Astrocyte (in vitro differentiated cells and primary cell): ENCODE measurements at regions not wholly inside any gene's neighbourhood (a gene's known extent, or its start where the extent isn't known, plus 50 kb on each side); places are given as distances from the start of the nearest gene placed in this dataset.

ENCODE experiments used
- EZH2 ChIP-seq: IDR thresholded peaks from 2 replicates; pipeline ENCODE4 v1.6.1; 2012; ENCODE audit warnings: mild to moderate bottlenecking, low read length, inconsistent platforms; ENCODE audit not compliant: insufficient read depth
- TF ChIP-seq, protein P1 (sequence below): IDR thresholded peaks from 2 replicates; pipeline ENCODE4 v1.5.1; 2011; ENCODE audit warnings: low read depth, mild to moderate bottlenecking, inconsistent platforms, low read length, moderate library complexity; ENCODE audit not compliant: insufficient read depth

DNA sequence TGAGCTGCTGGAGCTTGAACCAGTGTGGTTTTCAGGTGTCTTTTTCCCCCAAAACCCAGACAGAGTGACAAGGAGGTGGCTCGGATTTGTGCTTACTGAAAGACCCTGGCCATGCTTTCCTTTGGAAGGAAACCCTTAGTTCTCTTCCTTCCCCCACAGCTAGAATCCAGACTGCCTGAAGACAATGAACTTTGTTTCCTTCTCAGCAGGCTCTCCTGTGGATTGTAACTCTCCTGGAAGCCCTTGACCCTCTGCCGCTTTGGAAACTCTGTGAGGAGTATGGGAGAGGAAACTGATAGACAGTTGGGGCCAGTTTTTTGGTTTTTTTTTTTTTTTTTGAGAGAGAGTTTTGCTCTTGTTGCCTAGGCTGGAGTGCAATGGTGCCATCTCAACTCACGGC, 62.1 kb upstream of the SESN3 start:
- TF ChIP-seq, protein P1, sequence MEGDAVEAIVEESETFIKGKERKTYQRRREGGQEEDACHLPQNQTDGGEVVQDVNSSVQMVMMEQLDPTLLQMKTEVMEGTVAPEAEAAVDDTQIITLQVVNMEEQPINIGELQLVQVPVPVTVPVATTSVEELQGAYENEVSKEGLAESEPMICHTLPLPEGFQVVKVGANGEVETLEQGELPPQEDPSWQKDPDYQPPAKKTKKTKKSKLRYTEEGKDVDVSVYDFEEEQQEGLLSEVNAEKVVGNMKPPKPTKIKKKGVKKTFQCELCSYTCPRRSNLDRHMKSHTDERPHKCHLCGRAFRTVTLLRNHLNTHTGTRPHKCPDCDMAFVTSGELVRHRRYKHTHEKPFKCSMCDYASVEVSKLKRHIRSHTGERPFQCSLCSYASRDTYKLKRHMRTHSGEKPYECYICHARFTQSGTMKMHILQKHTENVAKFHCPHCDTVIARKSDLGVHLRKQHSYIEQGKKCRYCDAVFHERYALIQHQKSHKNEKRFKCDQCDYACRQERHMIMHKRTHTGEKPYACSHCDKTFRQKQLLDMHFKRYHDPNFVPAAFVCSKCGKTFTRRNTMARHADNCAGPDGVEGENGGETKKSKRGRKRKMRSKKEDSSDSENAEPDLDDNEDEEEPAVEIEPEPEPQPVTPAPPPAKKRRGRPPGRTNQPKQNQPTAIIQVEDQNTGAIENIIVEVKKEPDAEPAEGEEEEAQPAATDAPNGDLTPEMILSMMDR = no peak
- no peak for TF ChIP-seq EZH2
